ENCODE measurements at regions not wholly inside any gene's neighbourhood (a gene's known extent, or its start where the extent isn't known, plus 50 kb on each side); places are given as distances from the start of the nearest gene placed in this dataset.

DNA sequence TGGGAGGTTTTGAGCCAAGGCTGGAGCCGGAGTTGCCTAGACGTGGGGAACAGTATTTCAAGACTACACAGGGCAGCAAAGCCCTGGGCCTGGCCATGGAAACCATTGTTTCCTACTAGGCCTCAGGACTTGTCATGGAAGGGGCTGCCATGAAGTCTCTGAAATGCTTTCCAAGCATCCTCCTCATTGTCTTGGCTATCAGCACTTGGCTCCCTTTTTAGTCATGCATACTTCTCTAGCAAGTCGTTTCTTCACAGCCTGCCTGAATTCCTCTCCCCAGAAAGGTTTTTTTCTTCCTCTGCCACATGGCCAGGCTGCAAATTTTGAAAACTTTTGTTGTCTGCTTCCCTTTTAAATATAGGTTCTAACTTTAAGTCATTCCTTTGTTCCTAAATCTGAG, 406.6 kb upstream of the TMPRSS15 start:
- no peak for TF ChIP-seq POLR2AphosphoS5 (IDR thresholded peaks at IDR 0.05)
- TF ChIP-seq, protein P1, sequence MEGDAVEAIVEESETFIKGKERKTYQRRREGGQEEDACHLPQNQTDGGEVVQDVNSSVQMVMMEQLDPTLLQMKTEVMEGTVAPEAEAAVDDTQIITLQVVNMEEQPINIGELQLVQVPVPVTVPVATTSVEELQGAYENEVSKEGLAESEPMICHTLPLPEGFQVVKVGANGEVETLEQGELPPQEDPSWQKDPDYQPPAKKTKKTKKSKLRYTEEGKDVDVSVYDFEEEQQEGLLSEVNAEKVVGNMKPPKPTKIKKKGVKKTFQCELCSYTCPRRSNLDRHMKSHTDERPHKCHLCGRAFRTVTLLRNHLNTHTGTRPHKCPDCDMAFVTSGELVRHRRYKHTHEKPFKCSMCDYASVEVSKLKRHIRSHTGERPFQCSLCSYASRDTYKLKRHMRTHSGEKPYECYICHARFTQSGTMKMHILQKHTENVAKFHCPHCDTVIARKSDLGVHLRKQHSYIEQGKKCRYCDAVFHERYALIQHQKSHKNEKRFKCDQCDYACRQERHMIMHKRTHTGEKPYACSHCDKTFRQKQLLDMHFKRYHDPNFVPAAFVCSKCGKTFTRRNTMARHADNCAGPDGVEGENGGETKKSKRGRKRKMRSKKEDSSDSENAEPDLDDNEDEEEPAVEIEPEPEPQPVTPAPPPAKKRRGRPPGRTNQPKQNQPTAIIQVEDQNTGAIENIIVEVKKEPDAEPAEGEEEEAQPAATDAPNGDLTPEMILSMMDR (IDR thresholded peaks at IDR 0.05) = no peak
- TF ChIP-seq POLR2A (IDR thresholded peaks at IDR 0.05) = no peak
